Osteoblast (primary cell): ENCODE measurements at regions not wholly inside any gene's neighbourhood (a gene's known extent, or its start where the extent isn't known, plus 50 kb on each side); places are given as distances from the start of the nearest gene placed in this dataset.
"Not testable (repeated sequence)": the region's sequence is repeated elsewhere in the genome, so short reads cannot be mapped to it uniquely, and the experiment has no call there.

Experiments
- DNase-seq: peaks from one replicate; pipeline ENCODE4 v3.0.0; 2011; ENCODE audit warnings: low spot score, mixed read lengths; ENCODE audit not compliant: insufficient read length; ENCODE audit errors: missing footprints
- H2AFZ ChIP-seq: 2 replicates; pipeline ENCODE4 v1.6.0; 2011; ENCODE audit warnings: mild to moderate bottlenecking, low read length
- H3K27ac ChIP-seq: 2 replicates; pipeline ENCODE4 v1.5.1; 2011; ENCODE audit warnings: mild to moderate bottlenecking, low read depth, low read length, moderate library complexity
- H3K27me3 ChIP-seq: 2 replicates; pipeline ENCODE4 v1.6.0; 2012; ENCODE audit warnings: mild to moderate bottlenecking, control low read depth, inconsistent platforms, low read length, moderate library complexity; ENCODE audit not compliant: insufficient read depth
- H3K36me3 ChIP-seq: 2 replicates; pipeline ENCODE4 v1.5.1; 2011; ENCODE audit warnings: mild to moderate bottlenecking, low read length, control low read depth, moderate library complexity; ENCODE audit not compliant: insufficient read depth
- H3K4me1 ChIP-seq: 2 replicates; pipeline ENCODE4 v1.5.1; 2011; ENCODE audit warnings: mild to moderate bottlenecking, low read length, control low read depth, moderate library complexity; ENCODE audit not compliant: insufficient read depth
- H3K4me2 ChIP-seq: 2 replicates; pipeline ENCODE4 v1.6.0; 2011; ENCODE audit warnings: mild to moderate bottlenecking, low read length; ENCODE audit not compliant: insufficient read depth
- H3K4me3 ChIP-seq: fragments of 200-600 bp; sonication (generic); 3 replicates; pipeline ENCODE4 v1.5.1; 2012; ENCODE audit warnings: mild to moderate bottlenecking, low read length, inconsistent platforms; ENCODE audit not compliant: insufficient read depth
- H3K79me2 ChIP-seq: 2 replicates; pipeline ENCODE4 v1.6.0; 2012; ENCODE audit warnings: mild to moderate bottlenecking, low read length, control low read depth, inconsistent platforms; ENCODE audit not compliant: insufficient read depth
- H3K9me3 ChIP-seq: 2 replicates; pipeline ENCODE4 v1.5.1; 2011; ENCODE audit warnings: low read depth, low read length, control low read depth
- H4K20me1 ChIP-seq: 2 replicates; pipeline ENCODE4 v1.6.0; 2012; ENCODE audit warnings: mild to moderate bottlenecking, low read length, control low read depth; ENCODE audit not compliant: insufficient read depth
- TF ChIP-seq, protein P1 (sequence below): IDR thresholded peaks from 2 replicates; pipeline ENCODE4 v1.5.1; 2011; ENCODE audit warnings: mild to moderate bottlenecking, low read depth, low read length, moderate library complexity; ENCODE audit errors: extremely low read depth

GRCh38 chr6:81023007-81023582 lies 729.4 kb downstream of the TENT5A start:
- Histone ChIP-seq H3K36me3 (no peaks in the 10 kb centered on the region), H3K4me1 (no peaks in the 10 kb centered on the region), H3K79me2 (no peaks in the 10 kb centered on the region), H4K20me1 (no peaks in the 10 kb centered on the region), H3K4me2 (no peak overlapping the region), H3K9me3 (no peaks in the 10 kb centered on the region), H3K27ac (no peak overlapping the region), H3K4me3 (no peak overlapping the region), H3K27me3 (no peaks in the 10 kb centered on the region), H2AFZ (no peak overlapping the region)
- TF ChIP-seq, protein P1, sequence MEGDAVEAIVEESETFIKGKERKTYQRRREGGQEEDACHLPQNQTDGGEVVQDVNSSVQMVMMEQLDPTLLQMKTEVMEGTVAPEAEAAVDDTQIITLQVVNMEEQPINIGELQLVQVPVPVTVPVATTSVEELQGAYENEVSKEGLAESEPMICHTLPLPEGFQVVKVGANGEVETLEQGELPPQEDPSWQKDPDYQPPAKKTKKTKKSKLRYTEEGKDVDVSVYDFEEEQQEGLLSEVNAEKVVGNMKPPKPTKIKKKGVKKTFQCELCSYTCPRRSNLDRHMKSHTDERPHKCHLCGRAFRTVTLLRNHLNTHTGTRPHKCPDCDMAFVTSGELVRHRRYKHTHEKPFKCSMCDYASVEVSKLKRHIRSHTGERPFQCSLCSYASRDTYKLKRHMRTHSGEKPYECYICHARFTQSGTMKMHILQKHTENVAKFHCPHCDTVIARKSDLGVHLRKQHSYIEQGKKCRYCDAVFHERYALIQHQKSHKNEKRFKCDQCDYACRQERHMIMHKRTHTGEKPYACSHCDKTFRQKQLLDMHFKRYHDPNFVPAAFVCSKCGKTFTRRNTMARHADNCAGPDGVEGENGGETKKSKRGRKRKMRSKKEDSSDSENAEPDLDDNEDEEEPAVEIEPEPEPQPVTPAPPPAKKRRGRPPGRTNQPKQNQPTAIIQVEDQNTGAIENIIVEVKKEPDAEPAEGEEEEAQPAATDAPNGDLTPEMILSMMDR, result no peak
- no peak for DNase-seq

DNA sequence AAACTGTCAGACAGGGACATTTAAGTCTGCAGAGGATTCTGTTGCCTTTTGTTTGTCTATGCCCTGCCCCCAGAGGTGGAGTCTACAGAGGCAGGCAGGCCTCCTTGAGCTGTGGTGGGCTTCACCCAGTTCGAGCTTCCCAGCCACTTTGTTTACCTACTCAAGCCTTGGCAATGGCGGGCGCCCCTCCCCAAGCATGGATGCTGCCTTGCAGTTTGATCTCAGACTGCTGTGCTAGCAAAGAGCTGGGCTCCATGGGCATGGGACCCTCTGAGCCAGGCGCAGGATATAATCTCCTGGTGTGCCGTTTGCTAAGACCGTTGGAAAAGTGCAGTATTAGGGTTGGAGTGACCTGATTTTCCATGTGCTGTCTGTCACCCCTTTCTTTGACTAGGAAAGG lies 734.9 kb downstream of the TENT5A start:
- H3K4me1 ChIP-seq, H3K79me2 ChIP-seq, H3K4me2 ChIP-seq, H3K27me3 ChIP-seq, H3K9me3 ChIP-seq, H2AFZ ChIP-seq, H3K4me3 ChIP-seq, H4K20me1 ChIP-seq, H3K36me3 ChIP-seq, DNase-seq, H3K27ac ChIP-seq: not testable (repeated sequence)

GRCh38 chr6:81003894-81004293 lies 748.6 kb downstream of the TENT5A start:
- no peaks in the 10 kb centered on the region for H3K27me3 ChIP-seq
- DNase-seq, result no peak
- no peaks in the 10 kb centered on the region for H3K9me3 ChIP-seq
- no peaks in the 10 kb centered on the region for H3K79me2 ChIP-seq
- H3K4me1 ChIP-seq, result peaks cover 3% of the 10 kb centered on the region
- H3K4me3 ChIP-seq, result no peak overlapping the region
- H3K36me3 ChIP-seq, result no peaks in the 10 kb centered on the region
- no peak overlapping the region for H3K4me2 ChIP-seq
- H4K20me1 ChIP-seq, result no peaks in the 10 kb centered on the region
- no peak overlapping the region for H2AFZ ChIP-seq
- H3K27ac ChIP-seq, result no peak overlapping the region
- TF ChIP-seq, protein P1, result no peak

DNA sequence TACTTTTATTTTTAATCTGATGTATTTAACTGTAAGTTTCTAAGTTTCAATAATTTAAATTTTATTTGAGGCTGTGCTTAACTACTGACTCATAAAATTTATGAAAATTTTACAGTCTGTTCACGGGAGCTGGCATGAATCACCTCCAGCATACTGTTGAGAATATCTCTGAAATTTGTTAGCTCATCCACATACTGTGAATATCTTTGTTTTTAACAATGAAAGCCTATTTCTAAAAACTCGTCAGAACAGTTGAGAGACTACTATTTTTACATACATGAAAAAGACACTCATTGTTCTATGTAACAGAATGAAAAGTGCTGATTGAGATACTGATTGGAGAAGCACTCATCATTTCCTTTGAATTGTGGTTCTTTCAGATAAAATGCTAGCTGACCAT lies 749.3 kb downstream of the TENT5A start:
- Histone ChIP-seq H3K4me1 (peaks cover 3% of the 10 kb centered on the region), H3K4me2 (no peak overlapping the region), H3K27me3 (no peaks in the 10 kb centered on the region), H3K36me3 (no peaks in the 10 kb centered on the region), H2AFZ (no peak overlapping the region), H3K27ac (no peak overlapping the region), H4K20me1 (no peaks in the 10 kb centered on the region), H3K4me3 (no peak overlapping the region), H3K79me2 (no peaks in the 10 kb centered on the region), H3K9me3 (no peaks in the 10 kb centered on the region)
- TF ChIP-seq, protein P1, result no peak
- peak; percentile 68 for DNase-seq
